Muscle layer of duodenum (tissue), 2 donors: ENCODE measurements at regions not wholly inside any gene's neighbourhood (a gene's known extent, or its start where the extent isn't known, plus 50 kb on each side); places are given as distances from the start of the nearest gene placed in this dataset.

Experiments
- H3K27ac ChIP-seq: one replicate; pipeline ENCODE4 v1.7.0; 2013; ENCODE audit warnings: mild to moderate bottlenecking, low read length
- H3K27me3 ChIP-seq: one replicate; pipeline ENCODE4 v1.7.0; 2013; ENCODE audit warnings: low read depth, mild to moderate bottlenecking, control low read depth, low read length
- H3K36me3 ChIP-seq, 2 donors: one replicate each; pipeline ENCODE4 v1.7.0; 2013; ENCODE audit warnings: low read length in 2 of 2, control low read depth in 1 of 2, mild to moderate bottlenecking in 1 of 2; ENCODE audit not compliant: insufficient read depth in 2 of 2, control insufficient read depth in 1 of 2
- H3K4me1 ChIP-seq, 2 donors: one replicate each; pipeline ENCODE4 v1.7.0; 2013; ENCODE audit warnings: low read length in 2 of 2, mild to moderate bottlenecking in 2 of 2, control low read depth in 1 of 2, moderate library complexity in 1 of 2; ENCODE audit not compliant: insufficient read depth in 2 of 2, control insufficient read depth in 1 of 2
- H3K4me3 ChIP-seq, 2 donors: one replicate each; pipeline ENCODE4 v1.7.0; 2013; ENCODE audit warnings: low read length in 2 of 2, low read depth in 1 of 2, mild to moderate bottlenecking in 1 of 2
- H3K9me3 ChIP-seq, 2 donors: one replicate each; pipeline ENCODE4 v1.7.0; 2013; ENCODE audit warnings: low read length in 2 of 2, control low read depth in 1 of 2, mild to moderate bottlenecking in 1 of 2; ENCODE audit not compliant: control insufficient read depth in 1 of 2
- donor health status: healthy.

DNA sequence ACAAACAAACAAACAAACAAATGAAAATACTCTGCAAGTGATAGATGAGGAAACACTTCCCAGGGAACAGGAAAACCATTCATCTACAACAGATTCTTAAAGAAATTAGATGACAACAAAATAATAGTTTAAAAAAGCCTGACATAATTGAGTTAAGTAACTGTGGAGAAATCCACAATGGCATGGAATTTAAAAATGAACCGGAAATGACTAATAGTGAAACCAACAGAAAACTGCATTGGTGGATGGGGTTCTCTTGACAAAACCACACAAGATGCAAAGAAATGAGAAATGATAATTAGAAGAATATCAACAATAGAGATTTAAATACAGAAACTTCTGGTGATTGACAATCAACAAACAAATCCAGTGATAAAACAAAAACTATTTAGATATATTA lies 785.6 kb downstream of the QKI start:
- no peaks in the 10 kb centered on the region for H3K36me3 ChIP-seq
- H3K27me3 ChIP-seq = no peaks in the 10 kb centered on the region
- H3K9me3 ChIP-seq = no peaks in the 10 kb centered on the region
- H3K27ac ChIP-seq = no peak overlapping the region
- no peak overlapping the region for H3K4me3 ChIP-seq
- no peaks in the 10 kb centered on the region for H3K4me1 ChIP-seq

DNA sequence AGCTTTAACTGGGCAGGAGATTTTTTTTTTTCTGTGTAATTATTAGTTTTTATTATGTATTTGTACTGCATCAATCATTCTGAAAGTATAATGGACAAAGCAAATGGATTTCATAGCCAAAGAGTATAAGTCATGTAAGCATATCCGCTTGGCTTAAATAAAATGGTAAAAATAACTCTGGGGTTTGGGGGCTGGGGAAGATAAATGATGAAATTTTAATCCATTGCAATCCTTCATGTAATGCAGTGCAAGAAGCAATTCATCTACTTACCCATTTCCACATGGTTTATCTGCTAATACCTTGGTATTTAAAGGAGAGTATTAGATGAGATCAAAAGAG lies 781.4 kb downstream of the QKI start:
- Histone ChIP-seq H3K36me3 (no peaks in the 10 kb centered on the region), H3K27ac (no peak overlapping the region), H3K27me3 (no peaks in the 10 kb centered on the region), H3K4me1 (no peaks in the 10 kb centered on the region), H3K9me3 (no peaks in the 10 kb centered on the region), H3K4me3 (no peak overlapping the region)

DNA sequence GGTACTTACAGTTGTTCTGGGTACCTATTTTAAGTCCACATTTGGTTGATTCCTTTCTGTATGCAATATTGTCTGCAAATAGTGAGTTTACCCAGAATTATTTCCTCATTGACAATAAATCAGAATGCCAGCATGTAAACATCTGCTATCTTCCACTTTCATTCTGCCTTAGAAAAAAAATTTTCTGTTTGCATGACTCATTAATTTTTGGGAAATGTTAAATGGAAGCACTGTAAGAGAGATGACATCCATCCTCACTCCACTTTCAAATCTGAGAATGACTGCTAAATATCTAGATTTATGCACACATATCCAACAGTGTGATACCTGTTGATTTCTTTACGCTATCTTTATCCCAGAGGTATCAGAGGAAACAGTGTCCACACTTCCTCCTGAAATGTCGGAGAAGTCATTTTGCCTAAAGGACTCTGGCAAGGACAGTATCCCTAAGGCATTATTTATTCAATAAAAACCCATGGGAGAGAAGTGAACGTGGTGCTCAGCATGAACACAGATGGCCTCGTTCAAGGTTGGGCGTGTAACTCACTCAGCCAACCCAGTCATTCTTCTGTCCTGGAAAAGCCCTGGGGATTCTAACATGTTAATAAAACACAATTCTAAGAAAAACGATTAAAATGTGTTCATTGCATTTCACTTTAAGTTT lies 780.9 kb downstream of the QKI start:
- Histone ChIP-seq H3K27me3 (no peaks in the 10 kb centered on the region), H3K4me1 (no peaks in the 10 kb centered on the region), H3K36me3 (no peaks in the 10 kb centered on the region), H3K4me3 (no peak overlapping the region), H3K9me3 (no peaks in the 10 kb centered on the region), H3K27ac (no peak overlapping the region)

DNA sequence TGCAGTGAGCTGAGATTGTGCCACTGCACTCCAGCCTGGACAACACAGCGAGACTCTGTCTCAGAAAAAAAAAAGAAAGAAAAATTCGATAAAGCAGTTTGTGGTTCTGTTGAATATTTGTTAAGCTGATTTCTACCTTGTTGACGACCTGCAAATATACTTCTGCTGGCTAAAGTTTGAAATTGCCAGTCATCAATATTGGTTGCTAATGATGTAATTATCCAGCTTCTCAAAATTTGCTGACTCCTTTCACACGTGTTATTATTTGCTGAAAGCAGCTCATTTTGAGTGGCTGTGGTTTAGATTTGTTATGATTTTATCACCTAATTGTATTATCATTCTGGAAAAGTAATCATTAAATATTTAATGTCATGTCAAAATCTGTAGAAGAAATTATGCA lies 774.3 kb downstream of the QKI start:
- no peaks in the 10 kb centered on the region for H3K27me3 ChIP-seq
- H3K27ac ChIP-seq = no peak overlapping the region
- H3K36me3 ChIP-seq = no peaks in the 10 kb centered on the region
- no peaks in the 10 kb centered on the region for H3K9me3 ChIP-seq
- H3K4me3 ChIP-seq = no peak overlapping the region
- no peaks in the 10 kb centered on the region for H3K4me1 ChIP-seq

DNA sequence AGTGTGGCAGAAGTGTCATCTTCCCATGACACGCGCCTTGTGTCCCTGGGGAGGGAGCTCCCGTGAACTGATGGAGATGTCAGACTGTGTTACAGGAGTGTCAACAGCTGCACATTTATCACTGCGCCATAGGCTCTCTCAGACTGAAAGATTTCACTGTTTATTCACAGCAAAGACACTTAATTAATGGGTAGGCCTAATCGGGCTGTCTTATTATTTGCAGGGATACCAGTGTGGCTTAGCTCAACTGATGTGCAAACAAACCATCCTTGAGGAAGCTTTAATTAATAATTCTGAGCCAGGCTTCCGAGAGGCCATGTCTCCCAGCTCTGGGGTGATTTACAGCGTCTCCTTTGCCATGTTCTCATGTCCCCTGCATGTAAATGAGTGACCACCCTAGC lies 771.0 kb downstream of the QKI start:
- Histone ChIP-seq H3K4me3 (no peak overlapping the region), H3K27ac (no peak overlapping the region), H3K9me3 (no peaks in the 10 kb centered on the region), H3K27me3 (no peaks in the 10 kb centered on the region), H3K36me3 (no peaks in the 10 kb centered on the region), H3K4me1 (no peaks in the 10 kb centered on the region)

DNA sequence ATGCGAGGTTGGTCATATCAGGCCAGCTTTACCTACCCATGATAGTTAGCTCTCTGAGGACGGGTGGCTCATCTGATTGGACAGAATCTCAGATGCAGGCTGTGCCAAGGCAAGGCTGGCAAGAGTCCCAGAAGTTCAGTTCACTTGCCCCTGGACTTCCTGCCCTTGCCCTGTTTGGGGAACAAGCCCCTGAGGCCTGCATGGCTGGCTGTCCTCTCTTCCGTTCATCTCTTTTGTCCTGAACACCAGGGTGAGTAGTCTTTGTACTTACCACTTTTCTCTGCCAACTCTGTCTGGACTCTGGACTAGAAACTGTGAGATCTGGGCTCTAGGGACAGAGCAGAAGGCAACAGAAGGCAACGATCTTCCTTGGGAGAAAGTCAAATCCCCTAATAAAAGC lies 769.9 kb downstream of the QKI start:
- no peaks in the 10 kb centered on the region for H3K27me3 ChIP-seq
- no peaks in the 10 kb centered on the region for H3K9me3 ChIP-seq
- no peak overlapping the region for H3K27ac ChIP-seq
- no peak overlapping the region for H3K4me3 ChIP-seq
- H3K36me3 ChIP-seq = no peaks in the 10 kb centered on the region
- no peaks in the 10 kb centered on the region for H3K4me1 ChIP-seq

DNA sequence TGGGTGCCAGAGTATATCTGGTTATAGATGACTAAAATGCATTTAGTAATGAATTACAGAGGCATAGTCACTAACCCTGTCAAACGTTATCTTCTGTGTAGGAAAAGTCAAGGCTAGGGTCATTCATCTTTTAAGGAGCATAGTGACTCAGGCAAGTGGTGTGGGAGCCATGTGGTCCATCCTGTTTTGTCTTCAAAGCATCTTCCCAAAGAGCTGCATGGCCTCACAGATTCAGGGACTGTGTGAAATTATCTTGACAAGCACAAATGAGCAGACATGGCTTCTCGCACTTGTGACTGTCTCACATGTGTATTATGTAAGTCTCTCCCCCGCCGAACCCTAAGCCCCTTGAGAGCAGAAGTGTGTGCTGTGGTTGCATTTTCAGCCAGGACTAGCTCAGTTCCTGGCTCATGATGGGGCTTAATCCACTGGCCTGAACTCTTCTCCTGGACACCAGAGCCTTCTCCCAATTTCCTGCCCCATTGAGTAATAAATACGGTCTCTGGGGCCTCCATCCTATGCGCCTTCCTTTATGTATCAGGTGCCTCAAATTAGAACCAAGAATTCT lies 769.1 kb downstream of the QKI start:
- Histone ChIP-seq H3K4me3 (no peak overlapping the region), H3K9me3 (no peaks in the 10 kb centered on the region), H3K36me3 (no peaks in the 10 kb centered on the region), H3K27me3 (no peaks in the 10 kb centered on the region), H3K4me1 (no peaks in the 10 kb centered on the region), H3K27ac (no peak overlapping the region)

DNA sequence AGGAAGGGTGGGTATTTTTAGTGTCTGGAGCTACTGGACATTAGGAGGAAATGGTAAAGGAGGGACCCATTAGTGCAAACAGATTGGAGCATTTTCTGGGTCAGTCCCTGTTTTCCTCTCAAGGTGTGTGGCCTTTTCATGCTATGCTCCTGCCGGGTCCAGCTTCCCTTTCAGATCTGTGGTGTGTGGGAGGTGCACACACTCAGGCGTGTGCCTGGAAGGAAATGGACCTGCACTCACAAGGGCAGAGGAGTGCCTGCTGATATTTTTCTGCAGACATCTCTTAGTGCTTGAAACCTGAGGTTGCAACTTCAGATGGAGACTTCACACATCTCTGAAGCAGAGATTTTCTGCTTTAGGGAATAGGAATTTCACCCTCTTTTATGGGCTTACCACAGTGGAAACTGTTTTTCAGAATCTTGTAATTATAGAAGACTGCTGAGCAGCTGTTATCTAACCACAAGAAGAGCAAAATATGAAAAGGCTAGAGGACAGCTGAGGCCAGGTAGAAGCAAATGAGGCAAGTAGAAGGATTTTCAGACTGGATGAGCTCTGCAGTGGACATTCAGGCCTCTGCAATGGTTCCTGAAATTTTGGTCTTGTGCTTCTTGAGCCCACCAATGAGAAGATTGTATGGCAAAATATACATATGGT lies 764.3 kb downstream of the QKI start:
- no peaks in the 10 kb centered on the region for H3K27me3 ChIP-seq
- H3K4me3 ChIP-seq = no peak overlapping the region
- no peaks in the 10 kb centered on the region for H3K4me1 ChIP-seq
- no peaks in the 10 kb centered on the region for H3K36me3 ChIP-seq
- H3K9me3 ChIP-seq = no peaks in the 10 kb centered on the region
- no peak overlapping the region for H3K27ac ChIP-seq

DNA sequence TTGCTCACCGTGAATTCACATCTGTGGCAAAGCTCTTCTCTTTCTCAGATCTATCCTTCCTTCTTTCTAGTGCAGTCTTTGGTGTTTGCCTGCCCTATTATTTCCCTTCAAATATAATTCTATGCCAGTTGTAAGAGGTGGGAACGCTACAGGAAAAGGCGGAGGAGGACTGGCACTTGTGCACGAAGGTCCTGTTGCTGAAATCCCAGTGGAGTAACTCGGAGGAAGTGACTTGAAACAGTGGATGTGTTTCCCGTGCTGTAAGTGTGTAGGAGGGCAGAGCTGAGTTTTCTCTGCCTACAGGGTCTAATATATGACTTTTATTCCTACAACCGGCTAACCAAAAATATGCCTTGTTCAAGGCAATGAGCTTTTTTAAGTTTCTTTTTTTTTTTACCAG lies 754.8 kb downstream of the QKI start:
- no peaks in the 10 kb centered on the region for H3K27me3 ChIP-seq
- H3K27ac ChIP-seq = no peak overlapping the region
- no peaks in the 10 kb centered on the region for H3K36me3 ChIP-seq
- no peaks in the 10 kb centered on the region for H3K9me3 ChIP-seq
- H3K4me1 ChIP-seq = no peaks in the 10 kb centered on the region
- H3K4me3 ChIP-seq = no peak overlapping the region

DNA sequence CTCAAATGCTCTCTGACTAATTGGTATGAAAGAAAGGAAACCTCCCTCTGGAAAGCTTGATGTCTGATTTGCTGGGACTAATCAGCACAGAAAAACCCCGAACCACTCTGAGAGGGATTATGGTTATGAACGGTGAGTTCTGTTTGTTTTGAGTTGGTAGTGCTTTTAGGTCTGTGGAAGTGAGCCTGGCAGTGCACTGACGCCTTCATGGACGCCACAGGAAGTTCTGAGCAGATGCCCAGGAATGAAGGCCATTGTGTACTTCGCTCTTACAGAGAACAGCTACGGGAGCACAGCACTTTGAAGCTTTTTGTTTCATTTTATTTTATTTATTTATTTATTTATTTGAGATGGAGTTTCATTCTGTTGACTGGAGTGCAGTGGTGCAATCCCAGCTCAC lies 754.1 kb downstream of the QKI start:
- no peak overlapping the region for H3K4me3 ChIP-seq
- H3K27me3 ChIP-seq = no peaks in the 10 kb centered on the region
- H3K27ac ChIP-seq = no peak overlapping the region
- no peaks in the 10 kb centered on the region for H3K36me3 ChIP-seq
- no peaks in the 10 kb centered on the region for H3K9me3 ChIP-seq
- H3K4me1 ChIP-seq = no peaks in the 10 kb centered on the region

DNA sequence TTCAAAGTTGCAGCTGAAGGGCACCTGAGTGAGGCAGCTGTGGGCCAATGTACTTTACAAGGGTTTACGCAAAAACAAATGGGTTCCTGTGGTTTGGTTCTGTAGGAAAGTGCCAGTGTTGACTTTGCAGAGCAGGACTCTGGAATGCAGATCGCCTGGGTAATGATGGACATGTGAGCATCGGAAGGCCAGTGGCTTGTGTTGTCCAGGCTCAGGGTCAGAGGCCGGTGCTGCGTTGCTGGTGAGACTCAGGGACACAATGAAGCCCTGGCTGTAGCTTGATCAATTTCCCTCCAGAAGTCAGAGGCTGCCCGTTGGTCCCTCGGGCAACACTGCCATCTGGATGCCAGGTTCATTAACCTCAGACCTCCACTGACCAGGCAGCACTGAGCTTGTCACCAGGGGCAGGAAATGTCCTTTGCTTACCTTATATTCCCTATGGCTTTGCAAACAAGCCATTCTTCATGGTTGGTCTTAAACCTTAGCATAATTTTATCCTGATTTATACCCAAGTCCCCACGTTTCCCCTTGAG lies 753.4 kb downstream of the QKI start:
- no peak overlapping the region for H3K4me3 ChIP-seq
- H3K27ac ChIP-seq = no peak overlapping the region
- no peaks in the 10 kb centered on the region for H3K9me3 ChIP-seq
- H3K4me1 ChIP-seq = no peaks in the 10 kb centered on the region
- H3K36me3 ChIP-seq = no peaks in the 10 kb centered on the region
- H3K27me3 ChIP-seq = no peaks in the 10 kb centered on the region

DNA sequence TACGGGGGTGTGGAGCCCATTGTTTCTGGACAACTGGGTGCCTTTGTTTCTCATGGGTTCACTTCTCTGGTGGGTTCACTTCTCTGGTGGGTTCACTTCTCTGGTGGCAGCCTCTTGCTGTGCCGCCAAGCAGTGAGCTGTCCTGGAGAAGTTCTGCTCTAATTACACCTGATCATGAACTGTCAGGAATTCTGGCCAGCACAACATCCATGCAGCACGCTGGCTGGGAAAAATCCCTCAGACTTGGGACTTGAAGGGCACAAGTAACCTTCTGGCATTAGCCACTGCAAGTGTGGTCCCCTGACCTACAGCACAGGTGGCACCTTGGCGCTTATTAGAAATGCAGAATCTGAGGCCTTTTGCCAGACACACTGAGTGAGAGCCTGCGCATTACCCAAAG lies 752.5 kb downstream of the QKI start:
- H3K9me3 ChIP-seq = no peaks in the 10 kb centered on the region
- no peak overlapping the region for H3K27ac ChIP-seq
- H3K36me3 ChIP-seq = no peaks in the 10 kb centered on the region
- H3K4me3 ChIP-seq = no peak overlapping the region
- H3K27me3 ChIP-seq = no peaks in the 10 kb centered on the region
- no peaks in the 10 kb centered on the region for H3K4me1 ChIP-seq
